HG03439 (cell line): ENCODE measurements at regions not wholly inside any gene's neighbourhood (a gene's known extent, or its start where the extent isn't known, plus 50 kb on each side); places are given as distances from the start of the nearest gene placed in this dataset.

ENCODE experiments used
- ATAC-seq: cut with Tn5 transposase; IDR thresholded peaks from one replicate; pipeline ENCODE4 v1.9.1; 2021; ENCODE audit warnings: mild to moderate bottlenecking, moderate library complexity; ENCODE audit not compliant: unreplicated experiment

- ATAC-seq: no peak
Observed at GRCh38 chr6:12577124-12577850, 139.3 kb upstream of the PHACTR1 start.

- ATAC-seq: no peak
Observed at GRCh38 chr6:12578097-12578496, 138.5 kb upstream of the PHACTR1 start.

GRCh38 chr6:12578751-12579150, 137.8 kb upstream of the PHACTR1 start:
- no peak for ATAC-seq

GRCh38 chr6:12580290-12580689, 136.3 kb upstream of the PHACTR1 start:
- ATAC-seq: no peak

- no peak for ATAC-seq
Observed at GRCh38 chr6:12582421-12583110, 134.0 kb upstream of the PHACTR1 start.

- ATAC-seq: no peak
Observed at GRCh38 chr6:12584631-12585405, 131.7 kb upstream of the PHACTR1 start.

GRCh38 chr6:12585497-12585958, 131.0 kb upstream of the PHACTR1 start:
- no peak for ATAC-seq

- no peak for ATAC-seq
Observed at GRCh38 chr6:12586721-12587480, 129.7 kb upstream of the PHACTR1 start.

- ATAC-seq: no peak
Observed at GRCh38 chr6:12590901-12591300, 125.7 kb upstream of the PHACTR1 start.

GRCh38 chr6:12592634-12593033, 123.9 kb upstream of the PHACTR1 start:
- ATAC-seq: no peak

GRCh38 chr6:12593771-12594529, 122.6 kb upstream of the PHACTR1 start:
- ATAC-seq: no peak

GRCh38 chr6:12594530-12594893, 122.1 kb upstream of the PHACTR1 start:
- no peak for ATAC-seq

- ATAC-seq: no peak
Observed at GRCh38 chr6:12595161-12595811, 121.3 kb upstream of the PHACTR1 start.

- no peak for ATAC-seq
Observed at GRCh38 chr6:12596731-12597130, 119.8 kb upstream of the PHACTR1 start.

GRCh38 chr6:12598919-12599318, 117.6 kb upstream of the PHACTR1 start:
- ATAC-seq: no peak

- ATAC-seq: no peak
Observed at GRCh38 chr6:12601881-12602280, 114.7 kb upstream of the PHACTR1 start.

GRCh38 chr6:12602342-12602741, 114.2 kb upstream of the PHACTR1 start:
- no peak for ATAC-seq

GRCh38 chr6:12602951-12603672, 113.5 kb upstream of the PHACTR1 start:
- ATAC-seq: no peak

GRCh38 chr6:12603673-12604049, 112.9 kb upstream of the PHACTR1 start:
- no peak for ATAC-seq
